GM12872 (cell line): ENCODE measurements at regions not wholly inside any gene's neighbourhood (a gene's known extent, or its start where the extent isn't known, plus 50 kb on each side); places are given as distances from the start of the nearest gene placed in this dataset.

Experiments
- CTCF ChIP-seq: IDR thresholded peaks from 3 replicates; pipeline ENCODE4 v1.5.1; 2011; ENCODE audit warnings: low read depth, mild to moderate bottlenecking, low read length, moderate library complexity; ENCODE audit not compliant: insufficient read depth

GRCh38 chr14:31936115-31936514 is 141.0 kb upstream of the ARHGAP5 start:
- no peak for TF ChIP-seq CTCF

- no peak for TF ChIP-seq CTCF
These were observed 139.3 kb upstream of the ARHGAP5 start for GRCh38 chr14:31937730-31938346.

- TF ChIP-seq CTCF = no peak
These were observed 137.2 kb upstream of the ARHGAP5 start for GRCh38 chr14:31939934-31940333.

- no peak for TF ChIP-seq CTCF
These were observed 135.6 kb upstream of the ARHGAP5 start for GRCh38 chr14:31941487-31941886.

GRCh38 chr14:31942166-31942841 is 134.8 kb upstream of the ARHGAP5 start:
- no peak for TF ChIP-seq CTCF

GRCh38 chr14:31943217-31943799 is 133.8 kb upstream of the ARHGAP5 start:
- TF ChIP-seq CTCF = no peak

- no peak for TF ChIP-seq CTCF
These were observed 133.2 kb upstream of the ARHGAP5 start for GRCh38 chr14:31943861-31944255.
